K562 (cell line): ENCODE measurements at regions not wholly inside any gene's neighbourhood (a gene's known extent, or its start where the extent isn't known, plus 50 kb on each side); places are given as distances from the start of the nearest gene placed in this dataset.

Experiments
- ATAC-seq: fragments of 200-7000 bp; cut with Tn5 transposase; 3 replicates; pipeline ENCODE4 v1.9.1; 2020; ENCODE audit warnings: moderate library complexity
- BruUV-seq: library from RNA; stranded (reverse); fragments of 400-500 nt; replicated peaks from 2 replicates; lab custom pipeline; 2021; lab: Mats Ljungman, UMichigan
- CTCF ChIA-PET: fragments of 300-600 bp; formaldehyde crosslinking; extraction: SDS; loops from one replicate; lab custom pipeline; 2021; ENCODE audit warnings: low intra/inter-chr PET ratio; lab: Yijun Ruan, JAX
- POLR2A ChIA-PET: fragments of 300-600, 350-650 bp; sonication (Branson Sonifier 250); formaldehyde crosslinking; extraction: SDS; loops from one replicate; lab custom pipeline; 2021; ENCODE audit warnings: antibody characterized with exemption, inconsistent platforms; lab: Yijun Ruan, JAX
- DNase-seq, 4 experiments: peaks; one replicate each; pipeline versions ENCODE4 v3.0.0 to v3.0.0-alpha.2; 2011 to 2018; ENCODE audit warnings: low spot score in 3 of 4, mixed read lengths in 3 of 4; ENCODE audit errors: extremely low read depth in 1 of 4
- FAIRE-seq: peaks from 2 replicates; lab custom pipeline; 2011; peaks lifted over from hg19 to GRCh38; lab: Jason Lieb, UNC
- H2AFZ ChIP-seq: 2 replicates; pipeline ENCODE4 v1.6.0; 2011; ENCODE audit warnings: low read depth, low read length, control low read depth, inconsistent platforms
- H3K27ac ChIP-seq: fragments of 200-600 bp; 3 replicates; pipeline ENCODE4 v1.8.0; 2011; ENCODE audit warnings: low read depth, mild to moderate bottlenecking, control low read depth, inconsistent platforms, low read length, moderate library complexity, mixed read lengths; ENCODE audit errors: extremely low read depth
- H3K27me3 ChIP-seq, 2 experiments: fragments of 300-600 bp in 1 of 2; 2 replicates in 1 of 2; 3 replicates in 1 of 2; pipeline versions ENCODE4 v1.6.0 to v1.8.0; 2011; ENCODE audit warnings: inconsistent platforms in 2 of 2, low read length in 2 of 2, mild to moderate bottlenecking in 1 of 2, mixed read lengths in 1 of 2, moderate library complexity in 1 of 2; ENCODE audit not compliant: control insufficient read depth in 2 of 2, insufficient read depth in 2 of 2
- H3K36me3 ChIP-seq: fragments of 300-600 bp; 3 replicates; pipeline ENCODE4 v1.8.0; 2011; ENCODE audit warnings: mild to moderate bottlenecking, low read length, inconsistent platforms; ENCODE audit not compliant: control insufficient read depth, insufficient read depth
- H3K4me1 ChIP-seq, 2 experiments: fragments of 200-600 bp in 1 of 2; replicated peaks in 1 of 2; 2 replicates in 1 of 2; 3 replicates in 1 of 2; pipeline versions ENCODE4 v1.5.1 to v1.8.0; 2011; ENCODE audit warnings: inconsistent platforms in 2 of 2, low read length in 2 of 2, mild to moderate bottlenecking in 1 of 2, mixed read lengths in 1 of 2, moderate library complexity in 1 of 2; ENCODE audit not compliant: control insufficient read depth in 2 of 2, insufficient read depth in 2 of 2
- H3K4me2 ChIP-seq: 2 replicates; pipeline ENCODE4 v1.6.1; 2011; ENCODE audit warnings: low read length, control low read depth, inconsistent platforms, mixed read lengths; ENCODE audit not compliant: insufficient read depth
- H3K4me3 ChIP-seq: fragments of 200-600 bp; sonication (generic), shearing (Covaris generic); 2 replicates; pipeline ENCODE4 v1.5.1; 2016; ENCODE audit warnings: control low read depth, inconsistent platforms
- H3K79me2 ChIP-seq: fragments of 200-600 bp; 3 replicates; pipeline ENCODE4 v1.8.0; 2011; ENCODE audit warnings: low read length, inconsistent platforms; ENCODE audit not compliant: control insufficient read depth, insufficient read depth
- H3K9ac ChIP-seq, 2 experiments: 2 replicates each; pipeline versions ENCODE4 v1.6.0 to v1.6.1; 2011; ENCODE audit warnings: low read depth in 2 of 2, low read length in 2 of 2, control low read depth in 1 of 2, inconsistent platforms in 1 of 2, mild to moderate bottlenecking in 1 of 2, mixed read lengths in 1 of 2; ENCODE audit not compliant: insufficient read depth in 1 of 2
- H3K9me1 ChIP-seq: one replicate; pipeline ENCODE4 v1.6.0; 2011; ENCODE audit warnings: inconsistent platforms, mild to moderate bottlenecking, low read length, moderate library complexity; ENCODE audit not compliant: control insufficient read depth, insufficient read depth
- H3K9me3 ChIP-seq: replicated peaks from 2 replicates; pipeline ENCODE4 v1.5.1; 2011; ENCODE audit warnings: low read depth, low read length, inconsistent platforms; ENCODE audit not compliant: control insufficient read depth, insufficient read depth
- H4K20me1 ChIP-seq: replicated peaks from 2 replicates; pipeline ENCODE4 v1.6.1; 2011; ENCODE audit warnings: low read length, inconsistent platforms, mixed read lengths; ENCODE audit not compliant: control insufficient read depth, insufficient read depth
- MXI1 ChIP-seq: IDR thresholded peaks from 2 replicates; pipeline ENCODE4 v1.6.1; 2011; ENCODE audit warnings: low read depth, mild to moderate bottlenecking, improper control_type of control experiment, low read length
- RCOR1 ChIP-seq, 2 experiments: IDR thresholded peaks; 2 replicates each; pipeline ENCODE4 v1.6.1; 2012; ENCODE audit warnings: low read depth in 2 of 2, low read length in 2 of 2, borderline replicate concordance in 1 of 2, improper control_type of control experiment in 1 of 2
- ZC3H8 ChIP-seq: fragments of 450-650 bp; IDR thresholded peaks from 2 replicates; pipeline ENCODE4 v1.6.1; 2017
- WGBS: fragments of 100-300 bp; shearing (Covaris generic); methylation state at CpG from one replicate; pipeline ENCODE4 v1.1.6; 2016; ENCODE audit warnings: low coverage, mixed read lengths; ENCODE audit not compliant: insufficient coverage; ENCODE audit errors: missing lambda C conversion rate; 5-methylcytosine and 5-hydroxymethylcytosine counted together
- in situ Hi-C: fragments of 300-500 bp; cut with MboI; formaldehyde crosslinking; loops from 4 replicates; pipeline ENCODE4 v1.15.0; 2018; ENCODE audit warnings: inconsistent platforms, mixed read lengths
- intact Hi-C: fragments of 100-400 bp; cut with micrococcal nuclease; formaldehyde crosslinking; loops from 2 replicates; pipeline ENCODE4 v1.14.2; 2022
- TF ChIP-seq, protein P1 (sequence below): sonication (generic); formaldehyde crosslinking; IDR thresholded peaks from 2 replicates; pipeline ENCODE4 v1.4.0; 2020; ENCODE audit warnings: mild to moderate bottlenecking, missing genetic modification reagents
- TF ChIP-seq, protein P2 (sequence below): fragments of 250-450 bp; sonication (Bioruptor Pico); IDR thresholded peaks from 2 replicates; pipeline ENCODE4 v1.9.0; 2021; ENCODE audit warnings: mild to moderate bottlenecking, inconsistent platforms
- TF ChIP-seq, protein P3 (sequence below), 2 experiments: IDR thresholded peaks in 1 of 2; conservative IDR thresholded peaks in 1 of 2; 2 replicates each; pipeline ENCODE4 v1.6.1; 2016; ENCODE audit warnings: low read depth in 2 of 2, mild to moderate bottlenecking in 1 of 2, missing compliant biosample characterization in 1 of 2, missing genetic modification characterization in 1 of 2, moderate library complexity in 1 of 2
- TF ChIP-seq, protein P4 (sequence below): fragments of 450-650 bp; formaldehyde crosslinking; IDR thresholded peaks from 2 replicates; pipeline ENCODE4 v1.4.0; 2022; ENCODE audit warnings: missing genetic modification characterization

DNA sequence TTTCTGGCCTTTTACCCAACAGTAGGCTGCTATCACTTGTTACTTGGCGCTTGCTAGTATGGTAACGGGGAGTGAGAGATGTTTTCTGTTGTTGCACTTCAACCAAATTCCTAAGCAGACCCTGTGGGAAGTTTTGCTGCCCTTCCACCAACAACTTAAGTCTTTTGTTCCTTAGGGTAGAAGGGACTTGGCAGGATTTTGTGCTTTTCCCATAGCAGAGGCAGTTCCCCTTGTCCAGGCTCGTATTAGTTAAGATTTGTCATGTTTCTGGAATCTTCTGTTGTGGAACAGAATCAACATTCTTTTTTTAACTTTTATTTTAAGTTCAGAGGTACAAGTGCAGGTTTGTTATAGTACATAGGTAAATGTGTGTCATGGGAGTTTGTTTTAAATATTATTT lies 73.2 kb upstream of the SGIP1 start:
- Histone ChIP-seq H3K79me2 (no peaks in the 10 kb centered on the region), H4K20me1 (no peaks in the 10 kb centered on the region), H3K9ac (no peak overlapping the region), H2AFZ (no peak overlapping the region), H3K4me2 (no peak overlapping the region), H3K36me3 (no peaks in the 10 kb centered on the region), H3K27ac (no peak overlapping the region), H3K27me3 (no peaks in the 10 kb centered on the region), H3K4me1 (no peaks in the 10 kb centered on the region), H3K4me3 (no peak overlapping the region), H3K9me1 (no peaks in the 10 kb centered on the region), H3K9me3 (no peaks in the 10 kb centered on the region)
- TF ChIP-seq, protein P1, sequence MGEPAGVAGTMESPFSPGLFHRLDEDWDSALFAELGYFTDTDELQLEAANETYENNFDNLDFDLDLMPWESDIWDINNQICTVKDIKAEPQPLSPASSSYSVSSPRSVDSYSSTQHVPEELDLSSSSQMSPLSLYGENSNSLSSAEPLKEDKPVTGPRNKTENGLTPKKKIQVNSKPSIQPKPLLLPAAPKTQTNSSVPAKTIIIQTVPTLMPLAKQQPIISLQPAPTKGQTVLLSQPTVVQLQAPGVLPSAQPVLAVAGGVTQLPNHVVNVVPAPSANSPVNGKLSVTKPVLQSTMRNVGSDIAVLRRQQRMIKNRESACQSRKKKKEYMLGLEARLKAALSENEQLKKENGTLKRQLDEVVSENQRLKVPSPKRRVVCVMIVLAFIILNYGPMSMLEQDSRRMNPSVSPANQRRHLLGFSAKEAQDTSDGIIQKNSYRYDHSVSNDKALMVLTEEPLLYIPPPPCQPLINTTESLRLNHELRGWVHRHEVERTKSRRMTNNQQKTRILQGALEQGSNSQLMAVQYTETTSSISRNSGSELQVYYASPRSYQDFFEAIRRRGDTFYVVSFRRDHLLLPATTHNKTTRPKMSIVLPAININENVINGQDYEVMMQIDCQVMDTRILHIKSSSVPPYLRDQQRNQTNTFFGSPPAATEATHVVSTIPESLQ: no peak
- TF ChIP-seq ZC3H8: no peak
- intact Hi-C loops: no loop called here
- 0% methylated on average over 3 of the region's 3 CpGs for WGBS
- ChIA-PET POLR2A (no interaction called here), CTCF (no interaction called here)
- DNase-seq (no peak), FAIRE-seq (no peak), ATAC-seq (no peak)
- in situ Hi-C loops: loop anchor here (25.0 kb wide), 1 partner anchor 498 kb away; no protein-coding TSS in a partner anchor
- BruUV-seq: no TSS peak

DNA sequence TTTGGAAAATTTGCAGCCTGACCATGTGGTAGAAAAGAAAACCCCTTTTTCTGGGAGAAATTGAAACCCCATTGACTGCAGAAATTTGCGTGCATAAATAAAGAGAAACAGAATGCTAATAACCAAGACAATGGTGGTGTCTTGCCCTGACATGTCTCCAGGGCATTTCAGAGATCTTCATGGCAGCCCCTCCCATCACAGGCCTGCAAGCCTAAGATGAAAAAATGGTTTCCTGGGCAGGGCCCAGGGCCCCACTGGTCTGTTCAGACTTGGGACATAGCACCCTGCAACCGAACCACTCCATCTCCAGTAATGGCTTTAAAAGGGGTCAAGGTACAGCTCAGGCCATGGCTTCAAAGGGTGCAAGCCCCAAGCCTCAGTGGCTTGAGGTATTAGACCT lies 71.6 kb upstream of the SGIP1 start:
- POLR2A ChIA-PET: no interaction called here
- CTCF ChIA-PET: no interaction called here
- H3K4me2 ChIP-seq: no peak overlapping the region
- H3K36me3 ChIP-seq: no peaks in the 10 kb centered on the region
- H3K9me3 ChIP-seq: no peaks in the 10 kb centered on the region
- no peak overlapping the region for H3K27ac ChIP-seq
- in situ Hi-C loops: loop anchor here (25.0 kb wide), 1 partner anchor 500 kb away; no protein-coding TSS in a partner anchor
- no peaks in the 10 kb centered on the region for H3K79me2 ChIP-seq
- DNase-seq: no peak
- no peaks in the 10 kb centered on the region for H4K20me1 ChIP-seq
- no peak overlapping the region for H3K4me3 ChIP-seq
- H2AFZ ChIP-seq: no peak overlapping the region
- 0% methylated on average over 2 of the region's 2 CpGs for WGBS
- intact Hi-C loops: no loop called here
- no peak for ATAC-seq
- no peaks in the 10 kb centered on the region for H3K9me1 ChIP-seq
- H3K27me3 ChIP-seq: no peaks in the 10 kb centered on the region
- no TSS peak for BruUV-seq
- no peak for FAIRE-seq
- H3K9ac ChIP-seq: no peak overlapping the region
- H3K4me1 ChIP-seq: no peaks in the 10 kb centered on the region
- TF ChIP-seq, protein P2, sequence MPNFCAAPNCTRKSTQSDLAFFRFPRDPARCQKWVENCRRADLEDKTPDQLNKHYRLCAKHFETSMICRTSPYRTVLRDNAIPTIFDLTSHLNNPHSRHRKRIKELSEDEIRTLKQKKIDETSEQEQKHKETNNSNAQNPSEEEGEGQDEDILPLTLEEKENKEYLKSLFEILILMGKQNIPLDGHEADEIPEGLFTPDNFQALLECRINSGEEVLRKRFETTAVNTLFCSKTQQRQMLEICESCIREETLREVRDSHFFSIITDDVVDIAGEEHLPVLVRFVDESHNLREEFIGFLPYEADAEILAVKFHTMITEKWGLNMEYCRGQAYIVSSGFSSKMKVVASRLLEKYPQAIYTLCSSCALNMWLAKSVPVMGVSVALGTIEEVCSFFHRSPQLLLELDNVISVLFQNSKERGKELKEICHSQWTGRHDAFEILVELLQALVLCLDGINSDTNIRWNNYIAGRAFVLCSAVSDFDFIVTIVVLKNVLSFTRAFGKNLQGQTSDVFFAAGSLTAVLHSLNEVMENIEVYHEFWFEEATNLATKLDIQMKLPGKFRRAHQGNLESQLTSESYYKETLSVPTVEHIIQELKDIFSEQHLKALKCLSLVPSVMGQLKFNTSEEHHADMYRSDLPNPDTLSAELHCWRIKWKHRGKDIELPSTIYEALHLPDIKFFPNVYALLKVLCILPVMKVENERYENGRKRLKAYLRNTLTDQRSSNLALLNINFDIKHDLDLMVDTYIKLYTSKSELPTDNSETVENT (CRISPR knock-in tag): no peak
- TF ChIP-seq, protein P3, sequence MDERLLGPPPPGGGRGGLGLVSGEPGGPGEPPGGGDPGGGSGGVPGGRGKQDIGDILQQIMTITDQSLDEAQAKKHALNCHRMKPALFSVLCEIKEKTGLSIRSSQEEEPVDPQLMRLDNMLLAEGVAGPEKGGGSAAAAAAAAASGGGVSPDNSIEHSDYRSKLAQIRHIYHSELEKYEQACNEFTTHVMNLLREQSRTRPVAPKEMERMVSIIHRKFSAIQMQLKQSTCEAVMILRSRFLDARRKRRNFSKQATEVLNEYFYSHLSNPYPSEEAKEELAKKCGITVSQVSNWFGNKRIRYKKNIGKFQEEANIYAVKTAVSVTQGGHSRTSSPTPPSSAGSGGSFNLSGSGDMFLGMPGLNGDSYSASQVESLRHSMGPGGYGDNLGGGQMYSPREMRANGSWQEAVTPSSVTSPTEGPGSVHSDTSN (CRISPR knock-in tag; IDR thresholded peaks at IDR 0.05; ENCODE audit: low read depth): no peak
- TF ChIP-seq, protein P3 (tag; conservative IDR thresholded peaks at IDR 0.05; ENCODE audit: low read depth): no peak
- TF ChIP-seq MXI1 (no peak), RCOR1 (IDR thresholded peaks at IDR 0.05; ENCODE audit: borderline replicate concordance in 1 of 2, low read depth in 2 of 2, low read length in 2 of 2) (no peak)
- TF ChIP-seq, protein P4, sequence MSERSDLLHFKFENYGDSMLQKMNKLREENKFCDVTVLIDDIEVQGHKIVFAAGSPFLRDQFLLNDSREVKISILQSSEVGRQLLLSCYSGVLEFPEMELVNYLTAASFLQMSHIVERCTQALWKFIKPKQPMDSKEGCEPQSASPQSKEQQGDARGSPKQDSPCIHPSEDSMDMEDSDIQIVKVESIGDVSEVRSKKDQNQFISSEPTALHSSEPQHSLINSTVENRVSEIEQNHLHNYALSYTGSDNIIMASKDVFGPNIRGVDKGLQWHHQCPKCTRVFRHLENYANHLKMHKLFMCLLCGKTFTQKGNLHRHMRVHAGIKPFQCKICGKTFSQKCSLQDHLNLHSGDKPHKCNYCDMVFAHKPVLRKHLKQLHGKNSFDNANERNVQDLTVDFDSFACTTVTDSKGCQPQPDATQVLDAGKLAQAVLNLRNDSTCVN (CRISPR knock-in tag): no peak
